LNCaP clone FGC (cell line): ENCODE measurements at regions not wholly inside any gene's neighbourhood (a gene's known extent, or its start where the extent isn't known, plus 50 kb on each side); places are given as distances from the start of the nearest gene placed in this dataset.

ENCODE experiments used
- DNase-seq: peaks from one replicate; pipeline ENCODE4 v3.0.0-alpha.2; 2011; ENCODE audit warnings: low read depth
- H3K4me3 ChIP-seq: 2 replicates; pipeline ENCODE4 v1.5.1; 2011; ENCODE audit warnings: mild to moderate bottlenecking, low read depth, low read length, control low read depth
- CTCF ChIP-seq: IDR thresholded peaks from 2 replicates; pipeline ENCODE4 v1.5.1; 2012; ENCODE audit warnings: mild to moderate bottlenecking; ENCODE audit not compliant: control insufficient read depth, insufficient read depth; ENCODE audit errors: extremely low read depth

GRCh38 chrX:34778916-34779315 lies 121.8 kb upstream of the TMEM47 start:
- DNase-seq, result no peak
- H3K4me3 ChIP-seq, result no peak overlapping the region
- no peak for TF ChIP-seq CTCF

- no peak overlapping the region for H3K4me3 ChIP-seq
- TF ChIP-seq CTCF, result no peak
- no peak for DNase-seq
Measured at GRCh38 chrX:34790026-34790425, 132.9 kb upstream of the TMEM47 start.

- DNase-seq, result no peak
- no peak for TF ChIP-seq CTCF
- H3K4me3 ChIP-seq, result no peak overlapping the region
Measured at GRCh38 chrX:34805951-34806350, 136.6 kb upstream of the FAM47B start.

GRCh38 chrX:34809096-34809495 lies 133.5 kb upstream of the FAM47B start:
- H3K4me3 ChIP-seq, result no peak overlapping the region
- DNase-seq, result no peak
- no peak for TF ChIP-seq CTCF

- H3K4me3 ChIP-seq, result no peak overlapping the region
- TF ChIP-seq CTCF, result no peak
- DNase-seq, result no peak
Measured at GRCh38 chrX:34810364-34810763, 132.2 kb upstream of the FAM47B start.

GRCh38 chrX:34810916-34811315 lies 131.7 kb upstream of the FAM47B start:
- no peak for TF ChIP-seq CTCF
- no peak overlapping the region for H3K4me3 ChIP-seq

GRCh38 chrX:34813618-34814017 lies 129.0 kb upstream of the FAM47B start:
- no peak overlapping the region for H3K4me3 ChIP-seq
- no peak for DNase-seq
- no peak for TF ChIP-seq CTCF

More at GRCh38 chrX:34810916-34811315, 131.7 kb upstream of the FAM47B start:
- DNase-seq, result no peak
